H9 (cell line): ENCODE measurements at regions not wholly inside any gene's neighbourhood (a gene's known extent, or its start where the extent isn't known, plus 50 kb on each side); places are given as distances from the start of the nearest gene placed in this dataset.

ENCODE experiments used
- DNase-seq: peaks from one replicate; pipeline ENCODE4 v3.0.0-alpha.2; 2017
- H2AFZ ChIP-seq: one replicate; pipeline ENCODE4 v1.6.1; 2013; ENCODE audit warnings: mild to moderate bottlenecking, low read length, control low read depth, moderate library complexity
- H2AK5ac ChIP-seq: 2 replicates; pipeline ENCODE4 v1.6.1; 2013; ENCODE audit warnings: low read length, control low read depth, mixed read lengths; ENCODE audit not compliant: insufficient read length
- H2BK120ac ChIP-seq: one replicate; pipeline ENCODE4 v1.6.1; 2013; ENCODE audit warnings: low read depth, mild to moderate bottlenecking, low read length, control low read depth, inconsistent platforms; ENCODE audit not compliant: poor library complexity, severe bottlenecking
- H2BK12ac ChIP-seq: 2 replicates; pipeline ENCODE4 v1.6.1; 2013; ENCODE audit warnings: low read length, control low read depth, mixed read lengths, low read depth; ENCODE audit not compliant: insufficient read length
- H2BK15ac ChIP-seq: 2 replicates; pipeline ENCODE4 v1.6.1; 2013; ENCODE audit warnings: low read depth, low read length, control low read depth
- H2BK20ac ChIP-seq: one replicate; pipeline ENCODE4 v1.6.1; 2013; ENCODE audit warnings: low read depth, mild to moderate bottlenecking, low read length, control low read depth, inconsistent platforms; ENCODE audit not compliant: poor library complexity, severe bottlenecking
- H2BK5ac ChIP-seq: 2 replicates; pipeline ENCODE4 v1.6.1; 2013; ENCODE audit warnings: low read length, control low read depth, mixed read lengths; ENCODE audit not compliant: insufficient read length
- H3K14ac ChIP-seq: 2 replicates; pipeline ENCODE4 v1.6.1; 2013; ENCODE audit warnings: low read length, control low read depth; ENCODE audit not compliant: insufficient read depth
- H3K18ac ChIP-seq: 2 replicates; pipeline ENCODE4 v1.6.1; 2013; ENCODE audit warnings: low read depth, mild to moderate bottlenecking, mixed read lengths, low read length, control low read depth; ENCODE audit not compliant: insufficient read length
- H3K23ac ChIP-seq: 2 replicates; pipeline ENCODE4 v1.6.1; 2013; ENCODE audit warnings: low read length, control low read depth, mixed read lengths, low read depth; ENCODE audit not compliant: insufficient read length
- H3K23me2 ChIP-seq: 2 replicates; pipeline ENCODE4 v1.6.1; 2013; ENCODE audit warnings: low read depth, mild to moderate bottlenecking, mixed read lengths, low read length, control low read depth; ENCODE audit not compliant: insufficient read length, poor library complexity, severe bottlenecking
- H3K27ac ChIP-seq: 2 replicates; pipeline ENCODE4 v1.5.1; 2013; ENCODE audit warnings: low read length, control low read depth, mixed read lengths, low read depth; ENCODE audit not compliant: insufficient read length
- H3K27me3 ChIP-seq: 2 replicates; pipeline ENCODE4 v1.6.1; 2013; ENCODE audit warnings: low read length, control low read depth, inconsistent platforms; ENCODE audit not compliant: insufficient read depth
- H3K4ac ChIP-seq: 2 replicates; pipeline ENCODE4 v1.6.1; 2013; ENCODE audit warnings: low read depth, mild to moderate bottlenecking, control low read depth, inconsistent platforms, low read length, moderate library complexity
- H3K4me1 ChIP-seq: 2 replicates; pipeline ENCODE4 v1.6.1; 2013; ENCODE audit warnings: low read length, control low read depth, inconsistent platforms; ENCODE audit not compliant: insufficient read depth
- H3K4me2 ChIP-seq: 2 replicates; pipeline ENCODE4 v1.6.1; 2013; ENCODE audit warnings: low read length, control low read depth, mixed read lengths; ENCODE audit not compliant: insufficient read length, insufficient read depth
- H3K56ac ChIP-seq: 2 replicates; pipeline ENCODE4 v1.6.1; 2013; ENCODE audit warnings: low read depth, mild to moderate bottlenecking, mixed read lengths, low read length, control low read depth; ENCODE audit not compliant: insufficient read length
- H3K79me1 ChIP-seq: 2 replicates; pipeline ENCODE4 v1.6.1; 2013; ENCODE audit warnings: low read depth, mild to moderate bottlenecking, moderate library complexity, low read length, control low read depth, inconsistent platforms; ENCODE audit not compliant: insufficient read depth, poor library complexity, severe bottlenecking
- H3K79me2 ChIP-seq: 2 replicates; pipeline ENCODE4 v1.6.1; 2013; ENCODE audit warnings: low read length, control low read depth, inconsistent platforms; ENCODE audit not compliant: insufficient read depth
- H3K9ac ChIP-seq: 2 replicates; pipeline ENCODE4 v1.6.1; 2013; ENCODE audit warnings: low read length, control low read depth, mixed read lengths; ENCODE audit not compliant: insufficient read length; ENCODE audit errors: extremely low read depth
- H3K9me3 ChIP-seq: one replicate; pipeline ENCODE4 v1.6.1; 2013; ENCODE audit warnings: low read depth, low read length, inconsistent platforms; ENCODE audit not compliant: control insufficient read depth
- H3T11ph ChIP-seq: one replicate; pipeline ENCODE4 v1.6.1; 2013; ENCODE audit warnings: mild to moderate bottlenecking, low read length, control low read depth, inconsistent platforms
- H4K20me1 ChIP-seq: one replicate; pipeline ENCODE4 v1.6.1; 2013; ENCODE audit not compliant: control insufficient read depth, insufficient read length, insufficient read depth
- H4K5ac ChIP-seq: 2 replicates; pipeline ENCODE4 v1.6.1; 2013; ENCODE audit warnings: low read depth, mild to moderate bottlenecking, mixed read lengths, low read length, control low read depth; ENCODE audit not compliant: insufficient read length
- H4K8ac ChIP-seq: replicated peaks from 2 replicates; pipeline ENCODE4 v1.6.1; 2013; ENCODE audit warnings: low read length, control low read depth, mixed read lengths, low read depth; ENCODE audit not compliant: insufficient read length
- H4K91ac ChIP-seq: 2 replicates; pipeline ENCODE4 v1.6.1; 2013; ENCODE audit warnings: low read depth, mild to moderate bottlenecking, moderate library complexity, mixed read lengths, low read length, control low read depth; ENCODE audit not compliant: insufficient read length
- H3K27ac Mint-ChIP-seq, 3 experiments: 2 replicates in 2 of 3; 3 replicates in 1 of 3; pipeline ENCODE4 v1.8.0; 2020 to 2021; ENCODE audit warnings: mixed read lengths in 3 of 3, mild to moderate bottlenecking in 1 of 3, moderate library complexity in 1 of 3
- H3K27me3 Mint-ChIP-seq: 2 replicates; pipeline ENCODE4 v1.8.0; 2021; ENCODE audit warnings: low read depth, mild to moderate bottlenecking, moderate library complexity, mixed read lengths
- H3K36me3 Mint-ChIP-seq, 3 experiments: 2 replicates in 2 of 3; 3 replicates in 1 of 3; pipeline ENCODE4 v1.8.0; 2020 to 2021; ENCODE audit warnings: low read depth in 3 of 3, mixed read lengths in 3 of 3; ENCODE audit not compliant: insufficient read depth in 1 of 3
- H3K4me1 Mint-ChIP-seq, 2 experiments: 2 replicates each; pipeline ENCODE4 v1.8.0; 2020; ENCODE audit warnings: mixed read lengths in 2 of 2
- H3K4me3 Mint-ChIP-seq, 2 experiments: 2 replicates in 1 of 2; 3 replicates in 1 of 2; pipeline ENCODE4 v1.8.0; 2020 to 2021; ENCODE audit warnings: mild to moderate bottlenecking in 2 of 2, mixed read lengths in 2 of 2, moderate library complexity in 1 of 2
- H3K9me3 Mint-ChIP-seq, 2 experiments: 2 replicates in 1 of 2; 3 replicates in 1 of 2; pipeline ENCODE4 v1.8.0; 2020; ENCODE audit warnings: mild to moderate bottlenecking in 2 of 2, mixed read lengths in 2 of 2, moderate library complexity in 1 of 2
- CTCF ChIP-seq: fragments of 200-600 bp; sonication (generic); conservative IDR thresholded peaks from 3 replicates; pipeline ENCODE4 v1.8.0; 2021; ENCODE audit warnings: antibody characterized with exemption, mild to moderate bottlenecking
- WGBS: extraction: QIAGEN DNeasy Blood & Tissue Kit; methylation state at CpG from one replicate; pipeline ENCODE4 v1.1.7; 2013; ENCODE audit warnings: missing lambda C conversion rate, low lambda C conversion rate, mixed read lengths; ENCODE audit not compliant: insufficient read length; ENCODE audit errors: extremely low coverage; 5-methylcytosine and 5-hydroxymethylcytosine counted together

- H2BK120ac ChIP-seq = no peak overlapping the region
- H3K9me3 ChIP-seq = no peaks in the 10 kb centered on the region
- no peak for DNase-seq
- H3K4me1 ChIP-seq = no peaks in the 10 kb centered on the region
- no peak overlapping the region for H3K23ac ChIP-seq
- H3K36me3 Mint-ChIP-seq = no peaks in the 10 kb centered on the region
- H3K79me1 ChIP-seq = no peaks in the 10 kb centered on the region
- H3K4me3 Mint-ChIP-seq = no peak overlapping the region
- no peak overlapping the region for H2BK5ac ChIP-seq
- no peaks in the 10 kb centered on the region for H3K27me3 Mint-ChIP-seq
- TF ChIP-seq CTCF = no peak
- no peak overlapping the region for H3K4me2 ChIP-seq
- H2BK15ac ChIP-seq = no peak overlapping the region
- H3K9me3 Mint-ChIP-seq = no peaks in the 10 kb centered on the region
- no peak overlapping the region for H2AK5ac ChIP-seq
- no peak overlapping the region for H3K27ac Mint-ChIP-seq
- H3K18ac ChIP-seq = no peak overlapping the region
- H4K91ac ChIP-seq = no peak overlapping the region
- H4K8ac ChIP-seq = no peak overlapping the region
- no peak overlapping the region for H3T11ph ChIP-seq
- no peaks in the 10 kb centered on the region for H4K20me1 ChIP-seq
- H4K5ac ChIP-seq = no peak overlapping the region
- no peak overlapping the region for H3K27ac ChIP-seq
- H3K27me3 ChIP-seq = no peaks in the 10 kb centered on the region
- H3K4ac ChIP-seq = no peak overlapping the region
- H2AFZ ChIP-seq = no peak overlapping the region
- H3K9ac ChIP-seq = no peak overlapping the region
- H3K56ac ChIP-seq = no peak overlapping the region
- H3K4me1 Mint-ChIP-seq = peaks cover 11 to 16% of the 10 kb centered on the region in 2 experiments
- H3K23me2 ChIP-seq = no peaks in the 10 kb centered on the region
- H3K14ac ChIP-seq = no peak overlapping the region
- no peaks in the 10 kb centered on the region for H3K79me2 ChIP-seq
- no peak overlapping the region for H2BK20ac ChIP-seq
- no CpG with 5 or more reads among the region's 4 CpGs for WGBS
- H2BK12ac ChIP-seq = no peak overlapping the region
Measured at GRCh38 chr7:109842386-109842785, 1248.5 kb upstream of the LRRN3 start.
